IMR-90 (cell line): ENCODE measurements at regions not wholly inside any gene's neighbourhood (a gene's known extent, or its start where the extent isn't known, plus 50 kb on each side); places are given as distances from the start of the nearest gene placed in this dataset.

Source experiments
- ATAC-seq: fragments of 200-7000 bp; cut with Tn5 transposase; 2 replicates; pipeline ENCODE4 v1.9.1; 2020; ENCODE audit warnings: low read depth, mild to moderate bottlenecking, moderate library complexity
- BruUV-seq: library from RNA; stranded (reverse); fragments of 400-500 nt; replicated peaks from 2 replicates; lab custom pipeline; 2021; lab: Mats Ljungman, UMichigan
- CTCF ChIA-PET: fragments of 300-600 bp; formaldehyde crosslinking; extraction: SDS; loops from one replicate; lab custom pipeline; 2021; ENCODE audit warnings: antibody characterized with exemption; lab: Yijun Ruan, JAX
- POLR2A ChIA-PET: fragments of 300-600 bp; sonication (Branson Sonifier 250); formaldehyde crosslinking; loops from one replicate; lab custom pipeline; 2022; ENCODE audit warnings: antibody characterized with exemption; ENCODE audit not compliant: unreplicated experiment; lab: Charles Lee
- DNase-seq: peaks from one replicate; pipeline ENCODE4 v3.0.0; 2013
- H2AFZ ChIP-seq: replicated peaks from 2 replicates; pipeline ENCODE3; 2013; ENCODE audit warnings: low read length, mild to moderate bottlenecking; ENCODE audit not compliant: poor library complexity
- H2AK5ac ChIP-seq: 2 replicates; pipeline ENCODE4 v1.6.1; 2013; ENCODE audit warnings: low read depth, low read length, inconsistent platforms
- H2AK9ac ChIP-seq: replicated peaks from 2 replicates; pipeline ENCODE3; 2013; ENCODE audit warnings: mild to moderate bottlenecking, low read depth, low read length, moderate library complexity; ENCODE audit not compliant: poor library complexity
- H2BK120ac ChIP-seq: 2 replicates; pipeline ENCODE4 v1.6.1; 2013; ENCODE audit warnings: low read depth, low read length, inconsistent platforms
- H2BK15ac ChIP-seq: 3 replicates; pipeline ENCODE4 v1.6.1; 2013; ENCODE audit warnings: low read depth, low read length, inconsistent platforms
- H2BK20ac ChIP-seq: 2 replicates; pipeline ENCODE4 v1.6.1; 2013; ENCODE audit warnings: low read depth, mild to moderate bottlenecking, inconsistent platforms, low read length, moderate library complexity
- H2BK5ac ChIP-seq: 2 replicates; pipeline ENCODE4 v1.6.1; 2013; ENCODE audit warnings: mild to moderate bottlenecking, low read depth, low read length, inconsistent platforms; ENCODE audit not compliant: poor library complexity, severe bottlenecking
- H3K14ac ChIP-seq: replicated peaks from 2 replicates; pipeline ENCODE4 v1.6.1; 2013; ENCODE audit warnings: low read depth, low read length, inconsistent platforms
- H3K18ac ChIP-seq: 2 replicates; pipeline ENCODE4 v1.6.1; 2013; ENCODE audit warnings: low read depth, low read length, control low read depth
- H3K23ac ChIP-seq: 2 replicates; pipeline ENCODE4 v1.6.1; 2013; ENCODE audit warnings: low read depth, low read length, inconsistent platforms
- H3K27ac ChIP-seq: 2 replicates; pipeline ENCODE4 v1.5.1; 2013; ENCODE audit warnings: mild to moderate bottlenecking, control low read depth, low read length; ENCODE audit not compliant: insufficient read depth
- H3K27me3 ChIP-seq: 2 replicates; pipeline ENCODE4 v1.6.1; 2013; ENCODE audit warnings: low read length; ENCODE audit not compliant: control insufficient read depth, insufficient read depth
- H3K36me3 ChIP-seq: 2 replicates; pipeline ENCODE4 v1.6.1; 2013; ENCODE audit warnings: low read length, mixed read lengths; ENCODE audit not compliant: control insufficient read depth, insufficient read depth
- H3K4ac ChIP-seq: 2 replicates; pipeline ENCODE4 v1.6.1; 2013; ENCODE audit warnings: low read depth, low read length, inconsistent platforms
- H3K4me1 ChIP-seq: 2 replicates; pipeline ENCODE4 v1.6.1; 2013; ENCODE audit warnings: low read length, mixed read lengths; ENCODE audit not compliant: control insufficient read depth, insufficient read depth
- H3K4me2 ChIP-seq: 2 replicates; pipeline ENCODE4 v1.6.1; 2013; ENCODE audit warnings: low read depth, mild to moderate bottlenecking, control low read depth, low read length, moderate library complexity
- H3K4me3 ChIP-seq: 2 replicates; pipeline ENCODE4 v1.5.1; 2013; ENCODE audit warnings: low read depth, mild to moderate bottlenecking, control low read depth, low read length, moderate library complexity; ENCODE audit not compliant: insufficient read depth
- H3K56ac ChIP-seq: 2 replicates; pipeline ENCODE4 v1.6.1; 2013; ENCODE audit warnings: low read length, inconsistent platforms; ENCODE audit not compliant: insufficient read depth; ENCODE audit errors: extremely low read depth
- H3K79me1 ChIP-seq, 2 experiments: 2 replicates each; pipeline ENCODE4 v1.6.1; 2013; ENCODE audit warnings: low read length in 2 of 2, inconsistent platforms in 1 of 2, low read depth in 1 of 2
- H3K9ac ChIP-seq: 2 replicates; pipeline ENCODE4 v1.6.1; 2013; ENCODE audit warnings: low read depth, low read length, control low read depth
- H3K9me1 ChIP-seq: 2 replicates; pipeline ENCODE4 v1.6.1; 2013; ENCODE audit warnings: low read length, inconsistent platforms; ENCODE audit not compliant: insufficient read depth
- H3K9me3 ChIP-seq: 2 replicates; pipeline ENCODE4 v1.6.1; 2013; ENCODE audit warnings: low read length; ENCODE audit not compliant: control insufficient read depth, insufficient read depth
- H4K20me1 ChIP-seq: 2 replicates; pipeline ENCODE4 v1.6.1; 2013; ENCODE audit warnings: low read length, inconsistent platforms; ENCODE audit not compliant: insufficient read depth
- H4K5ac ChIP-seq: 2 replicates; pipeline ENCODE4 v1.6.1; 2013; ENCODE audit warnings: mild to moderate bottlenecking, low read depth, low read length, control low read depth
- H4K8ac ChIP-seq, 2 experiments: 2 replicates each; pipeline ENCODE4 v1.6.1; 2013; ENCODE audit warnings: low read depth in 2 of 2, low read length in 2 of 2, control low read depth in 1 of 2, inconsistent platforms in 1 of 2
- H4K91ac ChIP-seq: 2 replicates; pipeline ENCODE4 v1.6.1; 2013; ENCODE audit warnings: low read depth, low read length, inconsistent platforms; ENCODE audit not compliant: insufficient read depth
- BHLHE40 ChIP-seq: fragments of 150-350 bp; IDR thresholded peaks from 2 replicates; pipeline ENCODE4 v1.6.1; 2016; ENCODE audit warnings: mild to moderate bottlenecking, low read depth, low read length
- CTCF ChIP-seq: conservative IDR thresholded peaks from 2 replicates; pipeline ENCODE4 v1.5.1; 2012; ENCODE audit warnings: mild to moderate bottlenecking, low read depth, low read length, improper control_type of control experiment
- POLR2A ChIP-seq: IDR thresholded peaks from 2 replicates; pipeline ENCODE4 v1.6.1; 2012; ENCODE audit warnings: mild to moderate bottlenecking, low read depth, low read length
- RCOR1 ChIP-seq: IDR thresholded peaks from 2 replicates; pipeline ENCODE4 v1.6.1; 2012; ENCODE audit warnings: mild to moderate bottlenecking, low read length, improper control_type of control experiment; ENCODE audit not compliant: insufficient replicate concordance
- RFX5 ChIP-seq: IDR thresholded peaks from 2 replicates; pipeline ENCODE4 v1.8.0; 2012; ENCODE audit warnings: low read depth, mild to moderate bottlenecking, low read length, moderate library complexity
- SMC3 ChIP-seq: fragments of 150-350 bp; IDR thresholded peaks from 2 replicates; pipeline ENCODE4 v1.6.1; 2016; ENCODE audit warnings: low read depth, mild to moderate bottlenecking, antibody characterized with exemption, low read length, moderate library complexity
- WGBS, 2 experiments: methylation state at CpG; one replicate each; pipeline versions ENCODE4 v1.1.5 to v1.1.7; 2013; ENCODE audit warnings: missing lambda C conversion rate in 2 of 2; ENCODE audit not compliant: insufficient read length in 1 of 2; ENCODE audit errors: extremely low coverage in 2 of 2; 5-methylcytosine and 5-hydroxymethylcytosine counted together
- dilution Hi-C: fragments of 300-500 bp; cut with HindIII; formaldehyde crosslinking; loops from one replicate; pipeline ENCODE4 v1.14.3; 2018; ENCODE audit warnings: low sequenced_read_pairs; ENCODE audit not compliant: unreplicated experiment
- in situ Hi-C: fragments of 300-500 bp; cut with MboI; formaldehyde crosslinking; loops from 3 replicates; pipeline ENCODE4 v1.14.3; 2019; ENCODE audit warnings: low sequenced_read_pairs, inconsistent platforms, mixed read lengths
- intact Hi-C: fragments of 100-400 bp; cut with micrococcal nuclease; formaldehyde crosslinking; loops from 2 replicates; pipeline ENCODE4 v1.10.0; 2022

GRCh38 chr1:81225789-81226602 lies 574.7 kb upstream of the ADGRL2 start:
- no peak overlapping the region for H3K4me2 ChIP-seq
- no peak overlapping the region for H4K91ac ChIP-seq
- 60% methylated on average over 1 of the region's 7 CpGs; no CpG with 5 or more reads in 1 of the 2 experiments for WGBS, 2 experiments
- no peak overlapping the region for H2AK9ac ChIP-seq
- H3K4me3 ChIP-seq: no peak overlapping the region
- no peak for ATAC-seq
- no peaks in the 10 kb centered on the region for H3K4me1 ChIP-seq
- DNase-seq: no peak
- no peak overlapping the region for H3K56ac ChIP-seq
- H3K23ac ChIP-seq: no peak overlapping the region
- no peaks in the 10 kb centered on the region for H3K9me3 ChIP-seq
- POLR2A ChIA-PET: no interaction called here
- H3K27me3 ChIP-seq: no peaks in the 10 kb centered on the region
- H3K14ac ChIP-seq: no peak overlapping the region
- no peak overlapping the region for H2BK20ac ChIP-seq
- in situ Hi-C loops: no loop called here
- H4K8ac ChIP-seq: no peak overlapping the region
- no peaks in the 10 kb centered on the region for H3K36me3 ChIP-seq
- H4K5ac ChIP-seq: no peak overlapping the region
- no peak overlapping the region for H2BK15ac ChIP-seq
- no peak overlapping the region for H3K9ac ChIP-seq
- intact Hi-C loops: no loop called here
- dilution Hi-C loops: no loop called here
- H3K18ac ChIP-seq: no peak overlapping the region
- no peaks in the 10 kb centered on the region for H4K20me1 ChIP-seq
- no peak overlapping the region for H2BK5ac ChIP-seq
- H2BK120ac ChIP-seq: no peak overlapping the region
- BruUV-seq: no TSS peak
- H3K9me1 ChIP-seq: 0 out of 2 replicates have a peak, but pooled peaks cover 2% of the 10 kb centered on the region
- no peaks in the 10 kb centered on the region for H3K79me1 ChIP-seq
- H2AK5ac ChIP-seq: no peak overlapping the region
- TF ChIP-seq SMC3: no peak
- no peak for TF ChIP-seq RCOR1
- no peak for TF ChIP-seq CTCF
- TF ChIP-seq BHLHE40: no peak
- TF ChIP-seq POLR2A: no peak
- TF ChIP-seq RFX5: no peak
- no peak overlapping the region for H3K27ac ChIP-seq
- no peak overlapping the region for H2AFZ ChIP-seq
- CTCF ChIA-PET: interaction anchor here (1.0 kb wide), 1 partner anchor 12 kb away, joined by 3 read pairs; no protein-coding TSS in a partner anchor
- H3K4ac ChIP-seq: no peak overlapping the region
